HepG2 (cell line): ENCODE measurements at regions not wholly inside any gene's neighbourhood (a gene's known extent, or its start where the extent isn't known, plus 50 kb on each side); places are given as distances from the start of the nearest gene placed in this dataset.

ENCODE experiments used
- ATAC-seq: fragments of 200-7000 bp; cut with Tn5 transposase; 3 replicates; pipeline ENCODE4 v1.9.1; 2020; ENCODE audit warnings: mild to moderate bottlenecking, moderate library complexity
- BruUV-seq: library from RNA; stranded (reverse); fragments of 400-500 nt; replicated peaks from 2 replicates; lab custom pipeline; 2021; lab: Mats Ljungman, UMichigan
- CTCF ChIA-PET: fragments of 300-600 bp; formaldehyde crosslinking; extraction: SDS; loops from one replicate; lab custom pipeline; 2021; ENCODE audit warnings: low total read pairs, inconsistent platforms, low intra/inter-chr PET ratio; lab: Yijun Ruan, JAX
- POLR2A ChIA-PET: fragments of 350-600 bp; sonication (Branson Sonifier 250); formaldehyde crosslinking; loops from one replicate; lab custom pipeline; 2020; ENCODE audit warnings: antibody characterized with exemption, inconsistent platforms; lab: Yijun Ruan, JAX
- DNase-seq: peaks from one replicate; pipeline ENCODE4 v3.0.0-alpha.2; 2015; ENCODE audit warnings: low spot score
- FAIRE-seq: peaks from 3 replicates; lab custom pipeline; 2011; peaks lifted over from hg19 to GRCh38; lab: Jason Lieb, UNC
- H2AFZ ChIP-seq: one replicate; pipeline ENCODE4 v1.6.1; 2011; ENCODE audit warnings: low read length, inconsistent platforms
- H3K27ac ChIP-seq: fragments of 300-600 bp; 3 replicates; pipeline ENCODE4 v1.8.0; 2011; ENCODE audit warnings: mixed run types, mild to moderate bottlenecking, mixed read lengths, low read length, inconsistent platforms; ENCODE audit not compliant: insufficient read depth; ENCODE audit errors: extremely low read length
- H3K27me3 ChIP-seq, 2 experiments: fragments of 200-600 bp in 1 of 2; 2 replicates in 1 of 2; 3 replicates in 1 of 2; pipeline versions ENCODE4 v1.6.0 to v1.8.0; 2011; ENCODE audit warnings: low read length in 2 of 2, mild to moderate bottlenecking in 2 of 2, moderate library complexity in 2 of 2, inconsistent platforms in 1 of 2; ENCODE audit not compliant: insufficient read depth in 2 of 2, control insufficient read depth in 1 of 2
- H3K36me3 ChIP-seq, 2 experiments: fragments of 200-600 bp in 1 of 2; replicated peaks in 1 of 2; 2 replicates in 1 of 2; 3 replicates in 1 of 2; pipeline versions ENCODE4 v1.5.1 to v1.8.0; 2011; ENCODE audit warnings: low read length in 2 of 2, inconsistent platforms in 1 of 2; ENCODE audit not compliant: insufficient read depth in 2 of 2, control insufficient read depth in 1 of 2
- H3K4me1 ChIP-seq: 2 replicates; pipeline ENCODE4 v1.5.1; 2012; ENCODE audit warnings: low read length, inconsistent platforms; ENCODE audit not compliant: insufficient read depth
- H3K4me2 ChIP-seq: 2 replicates; pipeline ENCODE4 v1.6.0; 2011; ENCODE audit warnings: low read depth, low read length, inconsistent platforms
- H3K4me3 ChIP-seq, 3 experiments: fragments of 200-600 bp in 1 of 3; sonication (generic), shearing (Covaris generic) in 1 of 3; replicated peaks in 1 of 3; 2 replicates each; pipeline ENCODE4 v1.5.1; 2011 to 2016; ENCODE audit warnings: low read length in 3 of 3, inconsistent platforms in 2 of 3, low read depth in 2 of 3, mild to moderate bottlenecking in 2 of 3, control low read depth in 1 of 3, mixed read lengths in 1 of 3; ENCODE audit not compliant: insufficient read depth in 1 of 3
- H3K79me2 ChIP-seq: one replicate; pipeline ENCODE4 v1.6.1; 2011; ENCODE audit warnings: low read length, inconsistent platforms; ENCODE audit not compliant: insufficient read depth
- H3K9ac ChIP-seq: 2 replicates; pipeline ENCODE4 v1.6.0; 2011; ENCODE audit warnings: mild to moderate bottlenecking, low read depth, low read length, inconsistent platforms; ENCODE audit not compliant: insufficient read depth
- H3K9me3 ChIP-seq: 2 replicates; pipeline ENCODE4 v1.5.1; 2012; ENCODE audit warnings: mild to moderate bottlenecking, low read length
- H4K20me1 ChIP-seq: 2 replicates; pipeline ENCODE4 v1.6.0; 2011; ENCODE audit warnings: inconsistent platforms, mild to moderate bottlenecking, low read length, moderate library complexity; ENCODE audit not compliant: insufficient read depth
- MATR3 ChIP-seq: sonication (generic); formaldehyde crosslinking; IDR thresholded peaks from 2 replicates; pipeline ENCODE4 v1.4.0; 2020; ENCODE audit warnings: missing genetic modification reagents
- MTF2 ChIP-seq: sonication (generic); formaldehyde crosslinking; IDR thresholded peaks from 2 replicates; pipeline ENCODE4 v1.5.0; 2020; ENCODE audit warnings: missing genetic modification reagents, borderline replicate concordance
- PITX1 ChIP-seq: sonication (generic); formaldehyde crosslinking; IDR thresholded peaks from 2 replicates; pipeline ENCODE4 v1.5.1; 2020; ENCODE audit warnings: mild to moderate bottlenecking, missing genetic modification reagents
- REL ChIP-seq: sonication (generic); formaldehyde crosslinking; conservative IDR thresholded peaks from 2 replicates; pipeline ENCODE4 v1.8.0; 2022; ENCODE audit warnings: mild to moderate bottlenecking, missing genetic modification reagents, moderate library complexity
- STAG1 ChIP-seq: sonication (generic); formaldehyde crosslinking; IDR thresholded peaks from 2 replicates; pipeline ENCODE4 v1.4.0; 2020; ENCODE audit warnings: missing genetic modification reagents
- TEAD3 ChIP-seq: optimal IDR thresholded peaks from 2 replicates; pipeline ENCODE3; 2016; ENCODE audit warnings: borderline replicate concordance
- ZNF235 ChIP-seq: sonication (generic); formaldehyde crosslinking; IDR thresholded peaks from 2 replicates; pipeline ENCODE4 v1.8.1; 2023; ENCODE audit warnings: mild to moderate bottlenecking, missing genetic modification reagents, borderline replicate concordance
- ZNF317 ChIP-seq: sonication (generic); formaldehyde crosslinking; IDR thresholded peaks from 2 replicates; pipeline ENCODE4 v1.5.0; 2020; ENCODE audit warnings: mild to moderate bottlenecking, missing genetic modification reagents
- ZNF382 ChIP-seq: sonication (generic); formaldehyde crosslinking; IDR thresholded peaks from 2 replicates; pipeline ENCODE4 v1.5.0; 2020; ENCODE audit warnings: missing genetic modification reagents, mild to moderate bottlenecking, borderline replicate concordance
- ZNF567 ChIP-seq: sonication (generic); formaldehyde crosslinking; IDR thresholded peaks from 2 replicates; pipeline ENCODE4 v1.8.1; 2023; ENCODE audit warnings: mild to moderate bottlenecking, missing genetic modification reagents, borderline replicate concordance
- ZNF678 ChIP-seq: sonication (generic); formaldehyde crosslinking; IDR thresholded peaks from 2 replicates; pipeline ENCODE4 v1.4.0; 2020; ENCODE audit warnings: mild to moderate bottlenecking, missing genetic modification reagents
- WGBS: methylation state at CpG from one replicate; pipeline ENCODE4 v1.1.6; 2017; ENCODE audit warnings: low lambda C conversion rate; 5-methylcytosine and 5-hydroxymethylcytosine counted together
- in situ Hi-C: cut with HindIII; loops from 2 replicates; pipeline ENCODE4 v1.10.0; 2017; ENCODE audit warnings: low pct_unique_long_range_greater_than_20kb; ENCODE audit not compliant: extremely low pct_ligation_motif_present
- intact Hi-C: fragments of 100-400 bp; cut with micrococcal nuclease; formaldehyde crosslinking; loops from one replicate; pipeline ENCODE4 v1.10.0; 2022; ENCODE audit not compliant: unreplicated experiment
- TF ChIP-seq, protein P1 (sequence below): sonication (generic); formaldehyde crosslinking; IDR thresholded peaks from 2 replicates; pipeline ENCODE4 v1.4.0; 2020; ENCODE audit warnings: mild to moderate bottlenecking, missing genetic modification reagents
- TF ChIP-seq, protein P2 (sequence below): sonication (generic); formaldehyde crosslinking; IDR thresholded peaks from 2 replicates; pipeline ENCODE4 v1.5.0; 2020; ENCODE audit warnings: mild to moderate bottlenecking, missing genetic modification reagents

- TF ChIP-seq ZNF382 (CRISPR knock-in tag) (no peak), ZNF317 (CRISPR knock-in tag) (peak; percentile 95)
- Histone ChIP-seq H3K27me3 (no peaks in the 10 kb centered on the region), H3K4me1 (no peaks in the 10 kb centered on the region), H3K4me3 (no peak overlapping the region), H3K79me2 (no peaks in the 10 kb centered on the region), H3K27ac (no peak overlapping the region), H3K36me3 (no peaks in the 10 kb centered on the region), H2AFZ (no peak overlapping the region), H4K20me1 (no peaks in the 10 kb centered on the region), H3K9ac (no peak overlapping the region), H3K9me3 (peaks cover 9% of the 10 kb centered on the region), H3K4me2 (no peak overlapping the region)
- no TSS peak for BruUV-seq
- in situ Hi-C loops (no loop called here), intact Hi-C loops (no loop called here)
- no peak for DNase-seq
- POLR2A ChIA-PET = no interaction called here
- ATAC-seq = no peak
- WGBS = 0% methylated on average over 1 of the region's 1 CpG
- CTCF ChIA-PET = no interaction called here
- FAIRE-seq = no peak
These were observed 412.0 kb upstream of the KIF2A start for GRCh38 chr5:61894046-61894445.

GRCh38 chr5:61896811-61897210, 409.2 kb upstream of the KIF2A start:
- ATAC-seq (no peak), FAIRE-seq (no peak), DNase-seq (no peak)
- Histone ChIP-seq H4K20me1 (no peaks in the 10 kb centered on the region), H3K4me2 (no peak overlapping the region), H3K4me3 (no peak overlapping the region), H3K9me3 (peaks cover 9% of the 10 kb centered on the region), H3K36me3 (no peaks in the 10 kb centered on the region), H3K79me2 (no peaks in the 10 kb centered on the region), H2AFZ (no peak overlapping the region), H3K27ac (no peak overlapping the region), H3K4me1 (no peaks in the 10 kb centered on the region), H3K9ac (no peak overlapping the region), H3K27me3 (no peaks in the 10 kb centered on the region)
- BruUV-seq = no TSS peak
- in situ Hi-C loops = no loop called here
- WGBS = 2% methylated on average over 4 of the region's 4 CpGs
- POLR2A ChIA-PET = no interaction called here
- CTCF ChIA-PET = no interaction called here
- intact Hi-C loops = no loop called here
- TF ChIP-seq TEAD3 (no peak), STAG1 (no peak), REL (CRISPR knock-in tag) (no peak), ZNF678 (CRISPR knock-in tag) (no peak), MATR3 (no peak), PITX1 (CRISPR knock-in tag) (no peak), ZNF235 (CRISPR knock-in tag) (no peak), MTF2 (CRISPR knock-in tag) (no peak), ZNF567 (CRISPR knock-in tag) (no peak)
- TF ChIP-seq, protein P1, sequence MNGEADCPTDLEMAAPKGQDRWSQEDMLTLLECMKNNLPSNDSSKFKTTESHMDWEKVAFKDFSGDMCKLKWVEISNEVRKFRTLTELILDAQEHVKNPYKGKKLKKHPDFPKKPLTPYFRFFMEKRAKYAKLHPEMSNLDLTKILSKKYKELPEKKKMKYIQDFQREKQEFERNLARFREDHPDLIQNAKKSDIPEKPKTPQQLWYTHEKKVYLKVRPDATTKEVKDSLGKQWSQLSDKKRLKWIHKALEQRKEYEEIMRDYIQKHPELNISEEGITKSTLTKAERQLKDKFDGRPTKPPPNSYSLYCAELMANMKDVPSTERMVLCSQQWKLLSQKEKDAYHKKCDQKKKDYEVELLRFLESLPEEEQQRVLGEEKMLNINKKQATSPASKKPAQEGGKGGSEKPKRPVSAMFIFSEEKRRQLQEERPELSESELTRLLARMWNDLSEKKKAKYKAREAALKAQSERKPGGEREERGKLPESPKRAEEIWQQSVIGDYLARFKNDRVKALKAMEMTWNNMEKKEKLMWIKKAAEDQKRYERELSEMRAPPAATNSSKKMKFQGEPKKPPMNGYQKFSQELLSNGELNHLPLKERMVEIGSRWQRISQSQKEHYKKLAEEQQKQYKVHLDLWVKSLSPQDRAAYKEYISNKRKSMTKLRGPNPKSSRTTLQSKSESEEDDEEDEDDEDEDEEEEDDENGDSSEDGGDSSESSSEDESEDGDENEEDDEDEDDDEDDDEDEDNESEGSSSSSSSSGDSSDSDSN (CRISPR knock-in tag) = no peak
- TF ChIP-seq, protein P2, sequence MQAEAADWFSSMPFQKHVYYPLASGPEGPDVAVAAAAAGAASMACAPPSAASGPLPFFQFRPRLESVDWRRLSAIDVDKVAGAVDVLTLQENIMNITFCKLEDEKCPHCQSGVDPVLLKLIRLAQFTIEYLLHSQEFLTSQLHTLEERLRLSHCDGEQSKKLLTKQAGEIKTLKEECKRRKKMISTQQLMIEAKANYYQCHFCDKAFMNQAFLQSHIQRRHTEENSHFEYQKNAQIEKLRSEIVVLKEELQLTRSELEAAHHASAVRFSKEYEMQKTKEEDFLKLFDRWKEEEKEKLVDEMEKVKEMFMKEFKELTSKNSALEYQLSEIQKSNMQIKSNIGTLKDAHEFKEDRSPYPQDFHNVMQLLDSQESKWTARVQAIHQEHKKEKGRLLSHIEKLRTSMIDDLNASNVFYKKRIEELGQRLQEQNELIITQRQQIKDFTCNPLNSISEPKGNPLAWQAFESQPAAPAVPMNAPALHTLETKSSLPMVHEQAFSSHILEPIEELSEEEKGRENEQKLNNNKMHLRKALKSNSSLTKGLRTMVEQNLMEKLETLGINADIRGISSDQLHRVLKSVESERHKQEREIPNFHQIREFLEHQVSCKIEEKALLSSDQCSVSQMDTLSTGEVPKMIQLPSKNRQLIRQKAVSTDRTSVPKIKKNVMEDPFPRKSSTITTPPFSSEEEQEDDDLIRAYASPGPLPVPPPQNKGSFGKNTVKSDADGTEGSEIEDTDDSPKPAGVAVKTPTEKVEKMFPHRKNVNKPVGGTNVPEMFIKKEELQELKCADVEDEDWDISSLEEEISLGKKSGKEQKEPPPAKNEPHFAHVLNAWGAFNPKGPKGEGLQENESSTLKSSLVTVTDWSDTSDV (CRISPR knock-in tag) = no peak
